Common myeloid progenitor, CD34-positive (primary cell): ENCODE measurements at regions not wholly inside any gene's neighbourhood (a gene's known extent, or its start where the extent isn't known, plus 50 kb on each side); places are given as distances from the start of the nearest gene placed in this dataset.

Experiments used
- CTCF ChIA-PET: fragments of 350-600 bp; sonication (Branson Sonifier 250); formaldehyde crosslinking; loops from one replicate; lab custom pipeline; 2021; ENCODE audit warnings: antibody characterized with exemption; lab: Charles Lee
- POLR2A ChIA-PET: fragments of 350-600 bp; sonication (Branson Sonifier 250); formaldehyde crosslinking; loops from one replicate; lab custom pipeline; 2021; ENCODE audit warnings: antibody characterized with exemption; lab: Charles Lee
- DNase-seq, 3 donors: peaks; one replicate each; pipeline versions ENCODE4 v3.0.0 to v3.0.0-alpha.2; 2013
- H3K27ac ChIP-seq, 2 experiments: 1 replicate in 1 of 2; 2 replicates in 1 of 2; pipeline ENCODE4 v1.7.0; 2013; ENCODE audit warnings: inconsistent platforms in 2 of 2, low read length in 2 of 2, mild to moderate bottlenecking in 2 of 2, low read depth in 1 of 2, moderate library complexity in 1 of 2; ENCODE audit not compliant: severe bottlenecking in 2 of 2, insufficient read depth in 1 of 2, poor library complexity in 1 of 2
- H3K27me3 ChIP-seq, 5 experiments: replicated peaks in 2 of 5; 1 replicate in 3 of 5; 2 replicates in 2 of 5; pipeline versions ENCODE4 v1.6.1 to v1.7.0; 2013; ENCODE audit warnings: low read length in 4 of 5, mild to moderate bottlenecking in 2 of 5, moderate library complexity in 2 of 5, inconsistent platforms in 1 of 5; ENCODE audit not compliant: insufficient read depth in 5 of 5, control insufficient read depth in 4 of 5
- H3K36me3 ChIP-seq, 4 experiments: 1 replicate in 2 of 4; 2 replicates in 2 of 4; pipeline versions ENCODE4 v1.6.1 to v1.7.0; 2013; ENCODE audit warnings: low read length in 3 of 4, control low read depth in 1 of 4, mild to moderate bottlenecking in 1 of 4; ENCODE audit not compliant: control insufficient read depth in 4 of 4, insufficient read depth in 4 of 4
- H3K4me1 ChIP-seq, 4 experiments: 1 replicate in 3 of 4; 2 replicates in 1 of 4; pipeline versions ENCODE4 v1.6.1 to v1.7.1; 2013; ENCODE audit warnings: low read length in 3 of 4, mild to moderate bottlenecking in 3 of 4, control low read depth in 1 of 4, inconsistent platforms in 1 of 4, moderate library complexity in 1 of 4; ENCODE audit not compliant: control insufficient read depth in 4 of 4, insufficient read depth in 4 of 4; ENCODE audit errors: control extremely low read depth in 1 of 4
- H3K4me3 ChIP-seq, 7 experiments: 1 replicate in 4 of 7; 2 replicates in 3 of 7; pipeline versions ENCODE4 v1.5.1 to v1.7.0; 2013; ENCODE audit warnings: mild to moderate bottlenecking in 7 of 7, low read length in 6 of 7, moderate library complexity in 6 of 7, inconsistent platforms in 2 of 7, low read depth in 2 of 7, control low read depth in 1 of 7; ENCODE audit not compliant: insufficient read depth in 4 of 7, control insufficient read depth in 1 of 7; ENCODE audit errors: extremely low read depth in 1 of 7
- H3K9me3 ChIP-seq, 5 experiments: 1 replicate in 4 of 5; 2 replicates in 1 of 5; pipeline versions ENCODE4 v1.6.1 to v1.7.1; 2013; ENCODE audit warnings: low read length in 4 of 5, mild to moderate bottlenecking in 2 of 5, inconsistent platforms in 1 of 5, low read depth in 1 of 5, moderate library complexity in 1 of 5; ENCODE audit not compliant: control insufficient read depth in 4 of 5, insufficient read depth in 2 of 5; ENCODE audit errors: control extremely low read depth in 1 of 5
- WGBS: methylation state at CpG from one replicate; pipeline ENCODE4 v1.1.5; 2013; ENCODE audit not compliant: insufficient coverage; 5-methylcytosine and 5-hydroxymethylcytosine counted together

DNA sequence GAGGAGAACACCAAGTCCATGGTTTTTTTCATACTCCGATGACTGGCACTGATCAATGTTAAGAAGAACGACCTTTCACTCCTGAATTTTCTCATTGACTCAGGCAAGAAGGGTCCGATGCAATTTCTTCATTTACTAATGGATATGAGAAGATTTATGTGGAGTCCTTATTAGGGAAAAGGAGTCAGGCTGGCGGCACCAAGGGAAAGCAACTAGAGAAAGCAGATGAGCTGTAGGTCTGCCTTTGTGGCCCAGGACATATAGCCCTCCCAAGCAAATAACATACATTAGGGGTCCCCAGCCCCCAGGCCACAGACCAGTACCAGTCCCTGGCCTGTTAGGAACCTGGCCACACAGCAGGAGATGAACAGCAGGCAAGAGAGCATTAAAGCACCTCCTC is 206.8 kb downstream of the KBTBD8 start:
- Histone ChIP-seq H3K27ac (no peak overlapping the region), H3K27me3 (no peaks in the 10 kb centered on the region), H3K4me1 (no peaks in the 10 kb centered on the region), H3K4me3 (no peak overlapping the region), H3K36me3 (no peaks in the 10 kb centered on the region), H3K9me3 (no peaks in the 10 kb centered on the region)
- DNase-seq = no peak
- POLR2A ChIA-PET = no interaction called here
- 100% methylated on average over 2 of the region's 4 CpGs for WGBS
- CTCF ChIA-PET = no interaction called here

DNA sequence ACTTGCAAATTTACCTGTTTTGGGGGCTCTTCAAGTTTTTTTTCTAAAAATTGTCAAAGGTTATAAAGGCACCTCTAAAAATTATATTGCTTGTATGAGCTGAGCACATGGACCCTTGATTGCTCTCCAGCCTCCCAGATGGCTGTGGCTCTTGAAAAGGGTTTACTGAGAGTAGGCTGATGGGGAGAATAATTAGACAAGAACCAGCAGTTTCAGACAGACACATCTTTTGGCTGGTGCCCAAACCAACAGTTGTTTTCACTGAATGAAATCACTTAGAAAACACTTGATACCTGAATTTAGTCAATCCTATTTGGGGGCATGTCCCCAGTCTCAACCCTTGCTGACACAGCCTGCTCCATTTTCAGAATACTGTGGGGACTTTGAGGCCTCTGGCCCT is 217.6 kb downstream of the KBTBD8 start:
- no peak for DNase-seq
- Histone ChIP-seq H3K36me3 (no peaks in the 10 kb centered on the region), H3K27ac (no peak overlapping the region), H3K27me3 (no peaks in the 10 kb centered on the region), H3K4me3 (no peak overlapping the region), H3K9me3 (no peaks in the 10 kb centered on the region), H3K4me1 (no peaks in the 10 kb centered on the region)
- POLR2A ChIA-PET = no interaction called here
- CTCF ChIA-PET = no interaction called here

DNA sequence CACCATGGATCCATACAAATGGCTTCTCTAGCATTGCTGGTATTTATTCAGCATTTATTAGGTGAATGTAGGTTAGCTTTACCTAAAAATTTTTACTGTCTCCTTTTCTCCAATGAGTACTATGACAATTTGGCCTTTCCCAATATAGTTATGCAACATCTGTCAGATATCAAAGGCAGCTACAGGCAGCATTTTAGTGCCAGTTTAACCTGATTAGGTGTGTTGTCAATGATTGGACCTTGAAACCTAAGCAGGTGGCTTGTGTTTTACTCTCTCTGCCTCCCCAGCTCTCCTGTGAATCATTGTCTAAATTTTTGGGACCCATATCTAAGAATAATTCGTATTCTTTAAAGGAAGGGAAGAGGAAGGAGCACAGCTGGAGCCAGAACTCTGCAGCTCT is 228.9 kb downstream of the KBTBD8 start:
- WGBS = no CpG with 5 or more reads among the region's 1 CpG
- no peaks in the 10 kb centered on the region for H3K4me1 ChIP-seq
- no peaks in the 10 kb centered on the region for H3K9me3 ChIP-seq
- H3K27me3 ChIP-seq = no peaks in the 10 kb centered on the region
- H3K27ac ChIP-seq = no peak overlapping the region
- H3K4me3 ChIP-seq = no peak overlapping the region
- CTCF ChIA-PET = interaction anchor here (1.1 kb wide), 1 partner anchor 10 kb away, joined by 3 read pairs; no protein-coding TSS in a partner anchor
- no peaks in the 10 kb centered on the region for H3K36me3 ChIP-seq
- POLR2A ChIA-PET = no interaction called here
- no peak for DNase-seq

DNA sequence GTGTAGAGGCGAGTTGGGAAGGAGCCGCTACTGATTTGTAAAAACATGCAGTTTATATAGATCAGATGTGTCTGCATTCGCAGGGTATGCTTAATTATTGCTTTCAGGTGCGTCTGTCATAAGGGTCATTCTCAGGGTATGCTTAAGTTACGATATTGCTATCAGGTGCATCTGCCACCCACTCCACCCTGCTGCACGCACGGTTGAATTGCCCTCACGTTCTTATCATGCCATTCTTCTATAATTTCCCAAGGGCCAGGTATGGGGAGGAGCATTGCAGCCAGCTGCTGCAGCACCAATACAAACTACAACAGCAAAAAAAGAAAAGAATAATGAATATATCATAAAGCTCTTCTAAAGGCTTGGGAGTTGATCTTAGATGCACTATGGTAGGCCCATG is 230.0 kb downstream of the KBTBD8 start:
- Histone ChIP-seq H3K27ac (no peak overlapping the region), H3K4me1 (no peaks in the 10 kb centered on the region), H3K27me3 (no peaks in the 10 kb centered on the region), H3K36me3 (no peaks in the 10 kb centered on the region), H3K4me3 (no peak overlapping the region), H3K9me3 (no peaks in the 10 kb centered on the region)
- CTCF ChIA-PET = no interaction called here
- POLR2A ChIA-PET = no interaction called here
- no peak for DNase-seq
- 85% methylated on average over 8 of the region's 8 CpGs for WGBS

DNA sequence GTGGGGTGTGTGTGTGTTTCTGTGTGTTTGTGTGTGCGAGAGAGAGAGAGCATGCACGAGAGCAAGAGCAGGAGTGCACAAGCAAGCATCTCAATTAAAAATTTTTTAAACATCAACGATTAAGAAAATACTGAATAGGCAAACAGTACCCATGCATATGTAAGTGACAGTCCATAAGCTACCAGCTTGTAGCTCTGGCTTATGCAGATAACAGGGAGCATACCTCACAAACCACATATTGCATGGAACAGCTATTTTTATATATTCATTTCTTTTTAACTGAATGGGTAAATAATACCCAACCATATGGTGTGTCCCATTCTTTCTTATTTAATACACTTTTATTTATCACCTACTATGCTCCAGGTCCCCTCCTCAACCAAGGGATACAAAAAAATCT is 234.5 kb downstream of the KBTBD8 start:
- DNase-seq = no peak
- Histone ChIP-seq H3K27me3 (no peaks in the 10 kb centered on the region), H3K36me3 (no peaks in the 10 kb centered on the region), H3K4me1 (no peaks in the 10 kb centered on the region), H3K27ac (no peak overlapping the region), H3K4me3 (no peak overlapping the region), H3K9me3 (no peaks in the 10 kb centered on the region)
- CTCF ChIA-PET = no interaction called here
- 100% methylated on average over 1 of the region's 3 CpGs for WGBS
- POLR2A ChIA-PET = no interaction called here

DNA sequence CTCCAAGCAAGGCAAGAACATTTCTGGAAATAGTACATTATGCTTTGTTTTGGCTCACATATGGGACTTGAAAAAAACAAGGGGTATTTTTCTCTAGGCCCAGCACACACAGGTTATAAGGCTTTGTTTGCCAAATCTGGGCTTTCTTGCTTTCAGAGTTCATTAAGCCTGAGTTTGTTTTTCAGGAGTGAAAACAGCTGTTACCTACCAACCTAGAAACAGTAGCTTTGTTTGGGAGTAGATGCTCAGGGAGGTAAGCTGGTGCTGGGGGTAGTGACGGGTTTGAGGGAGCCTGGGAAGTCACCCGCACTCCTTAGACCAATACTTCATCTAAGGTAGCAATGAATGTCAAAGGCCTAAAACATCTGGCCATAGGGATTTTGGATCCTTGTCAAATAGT is 241.2 kb downstream of the KBTBD8 start:
- ChIA-PET POLR2A (interaction anchor here (0.7 kb wide), 1 partner anchor 30 kb away, joined by 3 read pairs; no protein-coding TSS in a partner anchor), CTCF (no interaction called here)
- Histone ChIP-seq H3K4me3 (no peak overlapping the region), H3K36me3 (no peaks in the 10 kb centered on the region), H3K4me1 (no peaks in the 10 kb centered on the region), H3K27me3 (no peaks in the 10 kb centered on the region), H3K27ac (no peak overlapping the region), H3K9me3 (no peaks in the 10 kb centered on the region)
- no peak for DNase-seq
- WGBS = 100% methylated on average over 2 of the region's 2 CpGs

DNA sequence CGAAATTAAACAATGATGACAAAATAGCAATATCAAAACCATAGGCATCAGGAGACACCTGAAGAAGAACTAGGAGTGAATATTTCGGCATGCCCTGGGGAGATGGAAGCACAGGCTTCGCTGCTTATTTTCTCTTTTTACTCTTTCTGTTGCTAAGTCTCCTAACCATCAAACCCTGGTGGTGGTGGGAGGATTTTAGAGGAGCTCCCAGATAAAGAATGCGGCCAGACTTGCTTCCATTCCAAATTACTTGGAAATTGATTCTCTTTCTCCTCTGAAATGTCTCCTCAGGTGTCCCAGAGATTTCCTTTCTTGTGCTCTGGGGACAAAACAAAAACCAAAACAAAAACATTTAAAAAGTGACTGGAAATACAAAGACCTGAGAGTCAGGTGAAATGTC is 243.0 kb downstream of the KBTBD8 start:
- CTCF ChIA-PET = no interaction called here
- POLR2A ChIA-PET = no interaction called here
- WGBS = 88% methylated on average over 1 of the region's 4 CpGs
- Histone ChIP-seq H3K9me3 (no peaks in the 10 kb centered on the region), H3K27ac (no peak overlapping the region), H3K4me3 (no peak overlapping the region), H3K27me3 (no peaks in the 10 kb centered on the region), H3K36me3 (no peaks in the 10 kb centered on the region), H3K4me1 (no peaks in the 10 kb centered on the region)
- DNase-seq = no peak
